Stromal cell of bone marrow (primary cell): ENCODE measurements at regions not wholly inside any gene's neighbourhood (a gene's known extent, or its start where the extent isn't known, plus 50 kb on each side); places are given as distances from the start of the nearest gene placed in this dataset.

ENCODE experiments used
- DNase-seq: peaks from one replicate; pipeline ENCODE4 v3.0.0-alpha.2; 2012; ENCODE audit warnings: low read depth

DNA sequence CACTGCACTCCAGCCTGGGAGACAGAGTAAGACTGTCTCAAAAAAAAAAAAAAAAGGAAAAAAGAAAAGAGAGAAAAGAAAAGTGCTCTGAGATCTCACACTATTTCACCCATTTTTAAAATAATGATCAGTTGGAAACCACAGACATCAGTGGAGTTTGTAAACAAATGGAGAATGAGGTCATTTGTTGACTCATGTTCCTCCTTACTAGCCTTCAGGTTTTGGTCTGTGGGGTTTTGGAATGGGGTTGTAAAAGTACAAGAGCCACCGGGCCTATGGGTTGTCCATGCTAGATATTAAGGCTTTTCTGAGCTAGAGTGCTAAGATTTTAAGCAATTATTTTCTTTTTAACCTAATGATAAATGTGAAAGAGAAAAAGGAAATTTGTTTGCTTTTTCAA lies 104.4 kb upstream of the PRL start:
- DNase-seq, result no peak

DNA sequence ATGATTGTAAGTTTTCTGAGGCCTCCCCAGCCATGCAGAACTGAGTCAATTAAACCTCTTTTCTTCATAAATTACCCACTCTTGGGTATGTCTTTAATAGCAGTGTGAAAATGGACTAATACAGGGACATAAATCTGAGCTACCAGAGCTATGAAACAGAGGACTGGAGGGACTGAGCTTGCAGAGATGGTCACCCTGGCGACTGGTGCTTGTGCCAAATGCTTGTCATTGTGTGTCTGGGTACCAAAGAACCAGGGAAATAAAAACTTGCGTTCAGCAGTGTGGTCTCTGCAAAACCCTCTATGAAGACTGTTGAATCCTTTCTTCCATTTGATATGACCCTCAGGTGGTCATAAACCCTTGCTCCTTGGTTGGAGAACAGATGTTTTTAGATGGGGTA lies 105.1 kb upstream of the PRL start:
- no peak for DNase-seq

DNA sequence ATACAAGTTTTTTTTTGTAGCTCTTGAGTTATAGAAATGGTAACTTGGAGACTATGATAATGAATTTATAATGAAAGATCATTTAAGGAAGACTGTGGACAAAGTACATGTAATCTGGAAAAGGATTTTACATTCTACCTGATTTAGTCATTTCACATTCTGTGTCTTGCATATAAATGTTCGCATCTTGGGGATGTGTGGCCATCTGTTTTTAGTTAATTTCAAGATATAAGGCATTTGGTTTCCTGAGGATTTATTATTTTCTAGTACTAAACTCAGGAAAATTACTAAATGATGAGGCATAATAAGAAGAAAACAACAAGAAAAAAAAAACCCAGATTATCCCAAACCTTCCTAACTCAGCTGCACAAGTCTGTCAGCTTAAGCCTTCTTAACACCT lies 112.7 kb upstream of the PRL start:
- DNase-seq, result no peak

DNA sequence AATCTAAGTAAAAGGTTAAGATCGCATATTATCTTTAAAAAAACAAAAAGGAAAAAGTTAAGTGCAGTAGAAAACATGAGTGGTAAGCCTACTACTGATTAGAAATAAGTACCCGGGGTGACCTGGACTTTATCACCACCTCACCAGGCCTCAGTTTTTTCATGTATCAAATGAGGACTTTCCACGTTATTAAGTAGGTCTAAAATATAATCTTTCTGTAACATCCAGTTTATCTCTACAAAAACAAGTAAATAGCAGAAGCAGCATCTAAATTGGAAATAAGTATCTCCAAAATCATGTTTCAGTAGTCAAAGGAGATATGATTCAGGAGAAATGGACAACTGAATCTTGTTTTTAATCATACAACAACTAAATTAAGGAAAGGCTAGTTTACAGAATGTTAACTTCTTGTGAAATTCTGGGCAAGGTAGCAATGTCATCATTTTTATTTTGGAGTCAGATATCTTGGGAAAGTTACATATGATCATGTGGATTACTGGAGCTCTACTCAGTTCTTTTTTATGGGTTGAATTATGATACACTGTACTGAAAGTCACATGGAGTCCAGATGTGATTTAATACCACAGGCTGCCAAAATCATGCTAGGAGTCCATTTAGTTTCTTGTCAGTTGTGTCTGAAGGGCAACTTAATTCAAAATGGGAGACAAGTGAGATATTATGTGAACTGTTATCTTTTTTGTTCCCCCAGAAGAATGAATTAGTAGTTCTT lies 114.7 kb upstream of the PRL start:
- DNase-seq, result peak; percentile 60

DNA sequence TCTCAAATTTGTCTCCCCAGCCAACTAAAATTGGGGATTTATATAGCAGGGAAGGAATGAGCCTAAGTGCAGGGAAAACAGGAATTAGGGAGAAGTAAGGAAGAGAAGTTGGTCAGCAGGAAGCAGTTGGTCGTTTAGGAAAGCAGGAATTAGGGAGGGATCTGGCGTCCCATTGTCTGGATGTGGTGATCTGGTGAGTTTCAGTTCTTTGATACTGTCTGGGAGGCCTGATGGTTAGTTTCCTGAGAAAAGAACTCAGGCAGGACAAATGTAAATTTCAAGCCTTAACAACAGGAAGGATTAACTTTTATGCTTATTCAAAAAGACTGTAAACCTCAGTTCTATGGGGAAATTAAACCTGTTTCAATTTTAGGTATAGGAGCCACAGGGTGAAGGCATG lies 116.2 kb upstream of the PRL start:
- DNase-seq, result no peak

DNA sequence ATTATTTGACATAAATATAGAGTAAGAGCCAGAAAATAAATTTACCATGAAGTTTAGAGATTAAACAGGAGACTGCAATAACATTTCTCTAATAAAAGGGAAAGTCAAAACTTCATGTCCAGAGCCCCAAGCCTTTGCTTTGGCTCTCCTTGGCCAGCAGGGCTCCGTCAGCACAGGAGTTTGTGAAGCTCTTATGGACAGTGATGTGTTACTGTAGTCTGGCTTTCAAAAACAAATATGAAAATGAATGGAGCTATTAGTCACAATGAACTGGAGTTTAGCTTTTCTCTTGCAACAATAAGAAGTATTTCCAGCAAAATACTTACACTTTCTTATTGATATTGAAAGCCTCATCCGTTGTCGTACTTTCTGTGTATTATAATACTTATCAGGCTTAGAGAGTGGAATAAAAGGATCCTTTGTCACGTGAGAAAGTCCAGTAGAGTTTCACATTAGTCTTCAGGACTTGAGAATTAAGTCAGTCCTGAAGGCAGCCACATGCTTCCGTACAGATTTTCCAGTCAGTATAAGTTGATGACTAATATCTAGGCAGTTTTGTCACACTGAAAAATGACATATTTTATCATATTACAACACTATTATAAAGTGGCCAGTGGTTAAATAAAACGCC lies 117.0 kb upstream of the PRL start:
- peak; percentile 13 for DNase-seq

GRCh38 chr6:22418714-22419113 lies 121.9 kb upstream of the PRL start:
- no peak for DNase-seq

GRCh38 chr6:22421198-22421597 lies 124.4 kb upstream of the PRL start:
- DNase-seq, result no peak

DNA sequence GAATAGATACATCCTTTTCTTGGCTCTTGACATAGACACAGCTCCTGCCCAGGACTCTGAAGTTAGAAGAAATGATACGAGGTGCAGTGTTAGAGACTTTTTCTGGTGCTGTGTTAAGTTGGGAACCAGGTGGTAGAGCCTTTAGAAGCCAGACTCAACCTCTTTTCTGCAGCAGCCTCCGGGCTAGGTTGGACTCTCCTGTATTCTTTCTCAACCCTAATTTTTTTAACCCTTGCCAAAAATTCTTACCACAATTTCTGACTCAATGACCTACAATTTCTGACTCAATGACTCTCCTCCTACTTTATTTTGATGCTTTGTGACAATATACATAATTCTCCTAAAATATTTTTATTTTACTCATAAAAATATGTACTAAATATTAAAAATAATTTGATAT lies 127.4 kb upstream of the PRL start:
- no peak for DNase-seq

DNA sequence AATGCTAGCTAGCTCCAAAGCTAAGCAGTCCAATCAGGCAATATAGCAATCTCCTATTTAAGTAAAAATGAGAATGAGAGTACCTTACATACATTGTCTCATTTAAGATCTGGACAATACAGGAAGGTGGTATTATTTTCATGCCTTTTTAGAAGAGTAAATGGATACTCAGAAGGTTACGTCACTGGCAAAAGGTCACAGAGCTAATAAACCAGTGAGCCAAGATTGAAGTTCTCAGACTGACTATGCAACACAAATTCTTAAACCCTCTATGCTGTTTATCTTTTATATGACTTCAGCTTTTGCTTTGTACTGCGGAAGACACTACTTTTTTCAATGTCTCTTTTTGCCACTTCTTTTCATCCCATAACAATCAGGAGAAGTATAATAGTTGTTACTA lies 135.2 kb upstream of the PRL start:
- DNase-seq, result no peak

DNA sequence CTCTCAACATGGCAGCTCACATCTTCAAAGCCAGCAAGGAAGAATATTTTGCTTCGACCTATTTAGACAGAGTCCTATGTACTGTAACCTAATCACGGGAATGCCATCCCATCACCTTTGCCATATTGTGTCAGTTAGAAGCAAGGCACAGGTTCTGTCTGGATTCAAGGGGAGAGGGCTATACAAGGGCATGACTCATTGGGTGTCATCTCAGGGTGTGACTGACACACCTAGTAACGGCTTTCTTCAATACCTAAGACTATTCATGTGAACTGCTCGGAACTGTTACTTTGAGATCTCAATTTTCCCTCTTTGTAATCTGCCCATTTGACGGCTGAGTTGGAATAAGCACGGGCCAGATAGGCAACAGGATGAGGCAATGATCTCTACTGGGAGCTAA lies 135.6 kb upstream of the HDGFL1 start:
- no peak for DNase-seq

GRCh38 chr6:22435151-22435550 lies 134.2 kb upstream of the HDGFL1 start:
- no peak for DNase-seq

DNA sequence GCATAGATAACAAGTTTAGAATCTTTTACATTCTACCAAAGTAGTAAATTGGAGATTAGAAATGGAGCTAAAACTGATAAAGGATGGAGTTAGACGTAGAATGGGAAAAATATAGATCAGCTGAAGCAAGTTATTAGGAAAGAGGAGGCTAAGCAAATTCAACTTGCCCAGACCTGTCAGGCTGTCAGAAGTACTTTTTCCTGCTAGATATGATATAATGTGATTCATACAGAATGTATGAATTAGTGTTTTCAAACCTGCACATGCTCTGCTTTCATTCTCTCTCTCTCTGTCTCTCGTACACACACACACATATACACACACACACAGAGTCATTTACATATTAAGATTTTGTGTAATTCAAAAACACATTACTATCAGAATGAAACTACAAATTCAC lies 133.2 kb upstream of the HDGFL1 start:
- no peak for DNase-seq

- no peak for DNase-seq
Observed at GRCh38 chr6:22437665-22438064, 131.7 kb upstream of the HDGFL1 start.

DNA sequence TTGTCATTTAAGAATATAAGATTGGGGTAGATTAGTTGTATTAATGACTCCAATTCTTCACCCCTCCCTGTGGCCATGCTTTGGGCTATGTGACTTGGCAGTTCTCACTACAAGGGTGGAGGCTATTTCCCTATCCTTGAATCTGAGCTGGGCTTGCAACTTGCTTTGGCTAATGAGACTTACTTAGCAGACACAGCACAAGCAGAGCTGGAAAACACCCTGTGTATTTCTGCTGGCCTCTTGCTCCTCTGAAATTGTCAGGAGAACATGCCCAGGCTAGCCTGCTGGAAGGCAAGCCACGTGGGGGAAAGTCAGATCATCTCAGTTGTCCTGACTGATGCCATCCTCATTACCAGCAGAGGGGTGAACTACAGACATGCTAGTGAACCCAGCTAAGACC lies 126.5 kb upstream of the HDGFL1 start:
- peak; percentile 36 for DNase-seq

- DNase-seq, result no peak
Observed at GRCh38 chr6:22444330-22444729, 125.0 kb upstream of the HDGFL1 start.

DNA sequence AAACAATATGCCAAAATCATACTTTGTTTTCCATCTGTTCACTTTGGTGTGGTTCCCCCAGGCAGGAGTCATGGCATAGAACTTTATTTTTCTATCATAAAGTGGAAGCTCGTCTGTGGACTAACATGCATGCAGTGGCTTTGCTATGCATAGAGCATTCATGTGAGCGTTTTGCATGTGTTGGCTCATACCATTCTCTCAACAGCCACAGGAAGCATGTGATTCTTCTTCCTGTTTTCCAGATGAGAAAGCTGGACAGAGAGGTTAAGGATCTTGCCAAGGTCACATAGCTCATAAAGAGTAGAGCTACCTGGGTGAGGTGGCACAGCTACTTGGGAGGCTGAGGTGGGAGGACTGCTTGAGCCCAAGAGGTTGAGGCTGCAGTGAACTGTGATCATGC lies 123.4 kb upstream of the HDGFL1 start:
- no peak for DNase-seq

DNA sequence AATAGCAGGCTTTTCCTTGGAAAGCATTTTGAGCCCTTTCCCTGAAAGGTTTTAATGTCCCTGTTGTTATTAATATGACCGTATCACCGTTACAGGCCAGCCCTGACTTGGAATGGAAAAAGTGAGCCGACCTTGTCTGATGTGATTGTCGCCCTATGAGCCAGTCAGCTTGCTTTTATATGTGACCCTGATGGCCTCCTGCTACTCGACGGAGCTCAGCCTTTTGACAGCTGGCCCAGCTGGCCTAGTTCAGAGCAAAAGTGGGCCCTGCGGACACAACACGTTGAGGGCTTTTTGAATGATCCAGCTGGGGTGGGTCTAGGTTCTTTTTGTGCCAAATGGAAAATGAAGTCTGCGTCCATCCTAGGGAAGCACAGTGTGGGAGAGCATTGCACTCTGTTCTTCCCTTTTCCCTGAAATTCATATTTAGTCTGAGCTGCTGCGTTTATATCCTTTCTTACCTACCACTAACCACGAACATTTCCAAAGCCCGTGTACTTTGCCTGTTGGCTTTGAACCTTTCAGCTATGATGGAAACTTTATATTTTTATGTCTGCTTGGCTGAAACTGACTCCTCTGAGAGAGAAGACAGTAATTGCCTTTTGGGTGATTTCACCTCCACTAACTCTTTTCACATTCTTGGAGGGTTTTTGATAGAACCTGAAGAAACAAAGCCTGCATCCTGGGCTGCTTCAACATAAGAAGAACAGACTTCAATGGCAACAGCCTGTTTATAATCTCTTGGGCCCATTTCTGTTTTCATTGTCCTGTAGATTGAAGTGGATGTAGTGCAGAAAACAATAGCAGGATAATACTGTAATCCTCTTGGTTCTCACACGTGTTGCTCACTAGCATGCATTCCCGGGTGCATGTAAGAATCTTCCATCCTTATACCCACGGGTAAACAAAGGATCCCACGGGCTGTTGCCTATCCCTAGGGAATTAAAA lies 121.8 kb upstream of the HDGFL1 start:
- DNase-seq, result no peak

DNA sequence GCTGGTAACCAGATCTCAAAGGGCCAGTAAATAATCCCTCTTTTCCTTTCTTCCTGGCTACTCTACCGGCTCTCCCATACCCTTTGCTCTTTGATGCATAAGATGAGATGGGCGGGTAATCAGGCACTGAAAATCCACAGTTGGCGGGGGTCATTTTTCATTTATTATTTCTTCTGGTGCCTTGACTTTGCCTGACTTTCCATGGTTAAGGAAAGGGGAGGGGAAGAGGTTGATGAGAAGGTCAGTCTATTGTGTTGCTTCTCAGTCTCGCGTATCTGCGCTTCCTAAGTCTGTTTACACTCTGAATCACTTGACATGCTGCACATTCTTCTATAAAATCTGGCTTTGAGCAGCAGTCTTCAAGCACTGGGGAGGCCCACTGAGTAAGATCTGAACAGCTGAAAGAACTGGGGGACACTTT lies 121.1 kb upstream of the HDGFL1 start:
- peak; percentile 22 for DNase-seq

DNA sequence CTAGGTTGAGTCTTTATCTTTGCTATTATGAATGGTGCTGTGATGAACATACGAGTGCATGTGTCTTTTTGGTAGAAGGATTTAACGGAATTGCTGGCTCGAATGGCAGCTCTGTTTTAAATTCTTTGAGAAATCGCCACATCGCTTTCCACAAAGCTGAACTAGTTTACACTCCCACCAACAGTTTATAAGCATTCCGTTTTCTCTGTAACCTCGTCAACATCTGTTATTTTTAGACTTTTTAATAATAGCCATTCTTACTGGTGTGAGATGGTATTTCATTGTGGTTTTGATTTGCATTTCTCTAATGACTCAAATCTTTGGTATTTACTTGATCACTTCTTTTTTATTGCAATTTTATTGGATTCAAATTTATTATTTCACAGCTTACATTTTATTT lies 117.4 kb upstream of the HDGFL1 start:
- no peak for DNase-seq

DNA sequence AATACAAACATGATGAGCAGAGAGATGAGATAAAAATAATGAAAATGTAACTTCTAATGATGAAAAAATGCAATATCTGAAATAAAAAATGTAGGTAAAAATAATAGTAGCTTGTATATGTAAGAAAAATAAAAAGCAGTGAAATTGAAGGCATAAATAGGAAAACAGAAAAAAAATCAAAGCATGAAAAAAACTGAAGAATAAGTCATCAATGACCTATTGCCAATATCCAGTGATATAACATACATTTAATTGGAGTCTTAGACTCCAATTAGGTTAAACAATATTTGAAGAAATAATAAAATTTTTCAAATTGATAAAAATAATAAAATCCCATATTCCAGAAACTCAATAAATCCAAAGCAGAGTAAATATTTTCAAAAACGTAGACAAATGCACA lies 114.0 kb upstream of the HDGFL1 start:
- DNase-seq, result no peak

GRCh38 chr6:22457996-22458395 lies 111.4 kb upstream of the HDGFL1 start:
- no peak for DNase-seq

DNA sequence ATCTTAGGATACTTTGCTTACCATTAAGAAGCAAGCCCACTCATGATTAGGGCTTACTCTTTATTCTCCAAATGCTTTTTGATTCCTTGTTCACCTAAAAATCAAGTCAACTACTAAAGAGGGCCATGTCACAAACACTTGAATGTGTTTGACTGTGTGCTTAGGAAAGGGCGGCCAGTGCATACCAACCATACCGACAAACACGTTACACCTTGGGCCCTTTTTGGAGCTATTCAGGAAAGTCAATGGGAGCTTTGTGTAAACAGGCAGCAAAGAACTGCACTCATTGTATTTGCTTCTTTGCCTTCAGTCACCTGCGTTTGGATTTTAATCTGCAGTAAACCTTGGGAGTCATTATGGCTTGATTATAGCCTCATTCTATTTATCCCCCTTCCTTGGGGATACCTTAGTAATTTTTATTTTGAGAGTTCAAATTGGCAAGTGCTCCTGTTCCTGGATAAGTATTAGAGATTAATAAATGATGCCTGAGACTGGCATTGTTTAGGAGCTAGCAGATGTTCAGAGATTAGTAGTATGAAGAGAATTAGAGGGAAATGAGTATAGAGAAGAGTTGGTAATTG lies 102.6 kb upstream of the HDGFL1 start:
- DNase-seq, result no peak
